DMS53 (cell line): ENCODE measurements at regions not wholly inside any gene's neighbourhood (a gene's known extent, or its start where the extent isn't known, plus 50 kb on each side); places are given as distances from the start of the nearest gene placed in this dataset.
A peak's percentile ranks its signal among the peaks of the same experiment; 100 is the strongest.
"Not testable (repeated sequence)": the region's sequence is repeated elsewhere in the genome, so short reads cannot be mapped to it uniquely, and the experiment has no call there.

Source experiments
- DNase-seq: peaks from one replicate; lab custom pipeline; 2025; lab: John Stamatoyannopoulos, UW

GRCh38 chr3:132084982-132085381 is 50.2 kb upstream of the CPNE4 start:
- no peak for DNase-seq

GRCh38 chr3:132087356-132087755 is 52.5 kb upstream of the CPNE4 start:
- no peak for DNase-seq

GRCh38 chr3:132088291-132088690 is 53.5 kb upstream of the CPNE4 start:
- DNase-seq: no peak

GRCh38 chr3:132090921-132091320 is 56.1 kb upstream of the CPNE4 start:
- DNase-seq: no peak

DNA sequence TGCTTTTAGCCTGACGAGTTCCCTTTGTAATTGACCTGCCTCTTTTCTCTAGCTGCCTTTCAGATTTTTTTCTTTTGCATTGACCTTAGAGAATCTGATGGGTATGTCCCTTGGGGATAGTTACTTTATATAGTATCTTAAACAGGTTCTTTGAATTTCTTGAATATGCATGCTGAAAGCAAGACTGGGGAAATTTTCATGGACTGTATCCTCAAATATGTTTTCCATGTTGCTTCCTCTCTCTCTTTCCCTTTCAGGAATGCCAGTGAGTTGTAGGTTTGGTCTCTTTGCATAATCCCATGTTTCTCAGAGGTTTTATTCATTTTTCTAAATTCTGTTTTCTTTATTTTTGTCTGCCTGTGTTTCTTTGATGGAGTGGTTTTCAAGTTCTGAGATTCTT is 81.8 kb upstream of the CPNE4 start:
- DNase-seq: no peak

DNA sequence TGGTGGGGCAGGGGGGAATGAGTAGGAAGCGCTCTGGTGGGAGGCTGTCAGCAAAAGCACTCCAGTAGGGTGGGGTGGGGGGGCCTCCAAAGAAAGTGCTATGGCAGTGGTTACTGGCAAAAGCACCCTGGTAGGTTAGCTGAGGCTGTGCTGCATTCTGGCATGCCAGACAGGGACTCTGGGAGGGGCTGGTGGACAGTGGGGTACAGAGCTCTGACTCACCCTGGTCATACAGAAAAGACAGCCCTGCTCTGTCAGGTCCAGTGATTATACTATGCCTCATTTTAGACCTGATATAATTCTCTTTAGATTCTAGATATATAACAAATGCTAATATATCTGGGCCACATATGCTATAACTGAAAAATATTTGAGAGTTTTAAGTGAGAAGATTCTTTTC is 82.8 kb upstream of the CPNE4 start:
- no peak for DNase-seq

DNA sequence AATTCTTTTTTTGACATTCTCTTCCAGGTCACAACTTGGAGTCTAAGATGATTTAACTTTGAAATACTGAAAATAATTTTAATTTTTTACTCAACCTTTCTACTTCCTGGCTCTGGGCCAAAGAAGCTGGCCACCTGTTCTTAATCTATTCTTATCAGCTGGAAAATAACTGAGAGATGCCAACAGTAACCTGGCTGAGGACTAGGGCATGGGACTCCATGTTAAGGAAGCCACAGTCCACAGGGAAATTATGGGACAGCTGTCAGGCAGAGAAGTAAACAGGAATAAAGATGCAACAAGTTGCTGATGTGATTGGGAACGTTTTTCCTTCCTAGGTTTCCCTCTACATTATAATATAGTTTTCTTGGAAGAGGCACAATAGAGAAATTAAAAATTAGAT is 84.7 kb upstream of the CPNE4 start:
- no peak for DNase-seq

DNA sequence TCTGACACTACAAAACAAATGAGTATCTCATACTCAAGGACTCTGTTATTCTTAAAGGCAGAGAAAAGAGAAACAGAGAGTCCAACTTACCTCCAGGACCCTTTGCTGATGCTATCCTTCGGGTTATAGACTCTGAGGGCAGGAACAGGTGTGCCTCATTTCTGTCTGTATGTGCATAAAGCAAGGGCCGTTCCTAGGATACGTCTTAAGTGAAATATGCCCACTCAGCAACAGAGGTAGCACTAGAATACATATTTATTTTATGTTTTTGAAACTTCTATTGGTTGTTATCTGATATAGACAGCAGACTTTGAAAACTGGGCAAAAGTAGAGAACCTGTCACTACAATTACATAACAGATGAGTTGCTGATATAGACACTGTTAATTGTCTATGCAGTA is 89.3 kb upstream of the CPNE4 start:
- no peak for DNase-seq

DNA sequence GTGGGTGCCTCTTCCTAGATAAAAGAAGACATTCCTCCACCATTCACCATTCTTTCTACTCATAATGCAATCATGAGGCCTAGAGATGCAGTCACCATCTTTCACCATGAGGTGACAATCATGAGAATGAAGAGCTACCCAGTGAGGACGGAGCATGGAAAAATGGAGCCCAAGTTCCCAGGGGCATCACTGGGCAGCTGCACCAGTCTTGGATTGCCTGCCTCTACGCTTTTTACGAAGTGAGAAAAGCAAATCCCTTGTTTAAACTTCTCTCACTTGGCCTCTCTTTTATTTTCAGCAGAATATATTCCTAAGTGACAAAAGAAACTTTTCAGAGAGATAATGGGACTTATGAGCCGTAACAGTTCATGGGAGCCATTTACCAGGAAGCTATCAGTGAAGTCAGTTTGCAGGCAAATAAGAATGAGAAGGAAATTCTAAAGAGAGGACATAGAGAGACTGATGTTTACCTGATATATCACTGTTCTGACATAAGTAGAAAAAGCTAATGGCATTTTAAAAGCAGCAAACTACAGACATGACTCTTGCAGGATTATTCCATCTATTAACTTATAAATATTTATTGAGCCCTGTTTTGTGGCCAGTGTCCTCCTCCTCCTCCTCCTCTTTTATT is 90.0 kb upstream of the CPNE4 start:
- no peak for DNase-seq

- peak; percentile 12 for DNase-seq
These were observed 99.8 kb upstream of the CPNE4 start for GRCh38 chr3:132134611-132135010.

DNA sequence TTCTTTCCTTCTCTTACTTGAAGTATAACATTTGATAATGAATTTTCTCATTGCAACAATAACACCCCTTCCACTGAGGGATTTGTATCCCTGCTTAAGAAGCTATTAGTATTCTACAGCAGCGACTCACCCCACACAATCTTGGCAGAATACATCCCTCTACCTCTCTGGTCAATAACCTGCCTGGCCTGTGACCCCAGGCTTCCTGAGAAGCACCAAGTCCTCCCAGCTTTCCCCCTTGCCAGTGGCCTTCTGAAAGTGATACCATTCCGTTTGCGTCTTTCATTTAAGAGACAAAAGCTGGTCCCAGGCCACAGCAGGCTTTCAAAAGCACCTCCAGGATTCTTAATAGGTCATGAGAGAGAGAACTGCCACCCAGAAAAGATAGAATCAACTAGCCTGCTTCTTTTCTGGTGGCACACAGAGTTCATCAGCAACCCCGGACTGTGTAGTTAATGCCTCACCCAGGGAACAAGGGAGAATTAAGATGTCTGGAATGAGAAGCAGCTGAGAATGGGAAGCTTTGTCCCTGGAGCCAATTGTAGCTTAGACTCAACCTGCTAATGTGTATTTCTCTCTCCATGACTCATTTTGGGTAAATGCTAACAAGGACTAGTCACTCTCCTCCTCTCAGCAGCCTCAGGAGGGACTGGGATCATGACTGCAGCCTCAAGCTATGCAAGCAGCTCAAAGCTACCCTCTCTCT is 101.0 kb upstream of the CPNE4 start:
- peak; percentile 57 for DNase-seq

DNA sequence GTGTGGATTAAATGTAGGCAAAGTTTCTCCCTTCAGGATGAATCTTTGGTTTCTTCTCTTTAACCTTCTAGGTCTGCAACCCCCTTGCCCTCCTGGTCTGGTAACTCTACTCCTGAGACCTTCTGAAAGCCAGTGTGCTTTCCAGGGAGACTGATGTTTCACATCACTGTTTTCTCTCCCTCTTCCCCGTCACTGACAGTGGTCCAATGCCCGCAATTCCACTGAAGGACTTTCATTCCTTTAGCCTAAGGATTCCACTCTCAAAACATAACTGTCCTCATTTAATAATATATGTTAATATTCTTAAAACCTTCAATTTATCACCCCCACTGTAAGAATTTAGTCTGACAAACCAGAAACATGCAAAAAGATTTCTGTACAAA is 101.5 kb upstream of the CPNE4 start:
- DNase-seq: no peak

DNA sequence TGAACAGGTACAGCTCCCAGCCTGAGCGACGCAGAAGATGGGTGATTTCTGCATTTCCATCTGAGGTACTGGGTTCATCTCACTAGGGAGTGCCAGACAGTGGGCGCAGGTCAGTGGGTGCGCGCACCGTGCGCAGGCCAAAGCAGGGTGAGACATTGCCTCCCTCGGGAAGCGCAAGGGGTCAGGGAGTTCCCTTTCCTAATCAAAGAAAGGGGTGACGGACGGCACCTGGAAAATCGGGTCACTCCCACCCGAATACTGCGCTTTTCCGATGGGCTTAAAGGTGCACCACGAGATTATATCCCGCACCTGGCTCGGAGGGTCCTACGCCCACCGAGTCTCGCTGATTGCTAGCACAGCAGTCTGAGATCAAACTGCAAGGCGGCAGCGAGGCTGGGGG is 102.1 kb upstream of the CPNE4 start:
- DNase-seq: not testable (repeated sequence)

DNA sequence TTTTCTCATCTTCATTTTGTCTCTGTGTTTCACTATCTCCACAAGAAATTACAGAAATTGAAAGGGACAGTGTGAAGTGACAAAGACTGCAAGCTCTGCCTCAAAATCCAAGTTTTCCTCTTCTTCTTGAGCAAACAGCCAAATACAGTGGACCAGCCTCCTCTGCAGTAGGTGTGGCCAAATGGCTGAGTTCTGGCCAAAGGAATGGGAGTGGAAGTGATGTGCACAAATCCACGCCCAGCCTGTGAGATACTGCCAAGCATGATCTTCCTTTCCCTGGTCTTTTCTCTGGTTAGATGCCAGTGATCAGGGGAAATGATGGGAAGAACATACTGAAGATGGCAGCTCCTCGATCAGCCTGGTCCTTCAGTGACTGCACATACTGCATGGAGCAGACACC is 111.0 kb upstream of the CPNE4 start:
- DNase-seq: no peak

- DNase-seq: no peak
These were observed 119.8 kb upstream of the CPNE4 start for GRCh38 chr3:132154619-132155018.

DNA sequence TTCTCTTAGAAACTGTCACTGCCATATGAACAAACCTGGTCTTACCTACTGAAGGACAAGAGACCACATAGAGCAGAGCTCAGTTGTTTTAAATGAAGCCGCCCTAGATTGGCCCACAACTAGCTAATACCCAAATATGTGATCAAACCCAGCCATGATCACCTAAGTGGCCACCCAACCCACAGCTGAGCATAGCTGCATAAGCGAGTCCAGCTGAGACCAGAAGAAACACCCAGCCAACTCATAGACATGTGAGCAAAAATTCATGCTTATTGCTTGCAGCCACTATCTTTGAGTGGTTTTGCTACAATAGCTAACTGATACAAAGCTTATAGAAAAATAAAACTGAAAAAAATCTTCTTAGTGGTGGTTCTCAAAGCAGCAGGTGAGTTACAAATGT is 124.3 kb upstream of the CPNE4 start:
- DNase-seq: no peak

GRCh38 chr3:132160198-132160597 is 125.4 kb upstream of the CPNE4 start:
- no peak for DNase-seq

GRCh38 chr3:132161608-132162007 is 126.8 kb upstream of the CPNE4 start:
- peak; percentile 4 for DNase-seq

- no peak for DNase-seq
These were observed 129.8 kb upstream of the CPNE4 start for GRCh38 chr3:132164469-132165092.

GRCh38 chr3:132167870-132168269 is 133.1 kb upstream of the CPNE4 start:
- DNase-seq: no peak

DNA sequence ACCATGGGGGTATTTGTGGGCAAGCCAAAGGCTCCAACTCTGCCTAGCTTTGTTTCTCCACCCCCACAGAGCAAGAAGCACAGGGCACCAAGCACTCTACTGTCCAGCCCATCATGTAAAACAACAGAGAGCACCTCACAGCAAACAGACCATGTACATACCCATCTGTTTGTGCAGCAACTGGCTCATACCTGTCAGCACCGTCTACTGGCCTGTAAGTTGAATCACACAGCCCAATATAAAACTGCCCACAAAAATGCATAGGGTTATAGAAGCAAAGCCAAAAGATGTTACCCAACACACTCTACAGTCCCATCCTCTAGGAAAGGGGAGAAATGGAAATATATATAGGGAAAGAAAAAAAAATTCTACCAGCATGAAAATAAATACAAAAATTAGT is 139.7 kb upstream of the CPNE4 start:
- DNase-seq: peak; percentile 4

- DNase-seq: peak; percentile 74
These were observed 136.8 kb upstream of the ACP3 start for GRCh38 chr3:132180337-132180791.

- DNase-seq: no peak
These were observed 133.4 kb upstream of the ACP3 start for GRCh38 chr3:132183811-132184210.

GRCh38 chr3:132187746-132188145 is 129.5 kb upstream of the ACP3 start:
- no peak for DNase-seq
